ENCODE measurements at regions not wholly inside any gene's neighbourhood (a gene's known extent, or its start where the extent isn't known, plus 50 kb on each side); places are given as distances from the start of the nearest gene placed in this dataset.

DNA sequence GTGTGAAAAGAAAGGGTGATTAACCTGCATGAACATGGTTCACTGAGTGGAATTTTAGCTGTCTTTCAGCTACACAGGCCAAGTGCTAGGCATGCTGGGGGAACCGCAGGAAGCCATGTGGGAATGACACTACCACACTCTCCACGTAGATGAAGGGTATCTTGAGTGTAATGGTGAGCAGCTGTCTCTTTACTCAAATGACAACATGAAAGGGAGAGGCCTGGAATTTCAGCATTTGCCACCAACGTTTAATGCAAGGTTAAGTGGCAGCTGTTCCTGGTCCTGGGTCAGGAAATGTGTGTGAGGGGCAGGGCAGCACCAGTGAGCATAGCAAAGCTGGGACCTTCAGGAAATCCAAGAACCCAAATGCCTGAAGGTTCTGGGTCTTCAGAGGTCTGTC, 588.4 kb downstream of the SLC4A3 start:
- H2AFZ ChIP-seq: no peak overlapping the region
- no peaks in the 10 kb centered on the region for H3K9me3 ChIP-seq (ENCODE audit: low read depth)
- H3K27me3 ChIP-seq: no peaks in the 10 kb centered on the region
- H3K79me2 ChIP-seq: no peaks in the 10 kb centered on the region
- no peaks in the 10 kb centered on the region for H3K4me1 ChIP-seq (ENCODE audit: insufficient read depth)
- H3K9me2 ChIP-seq (replicated peaks; ENCODE audit: insufficient read depth): no peaks in the 10 kb centered on the region
- H4K20me1 ChIP-seq (ENCODE audit: insufficient read depth, poor library complexity, severe bottlenecking): no peaks in the 10 kb centered on the region
- WGBS (ENCODE audit: low lambda C conversion rate, missing lambda C conversion rate): 66% methylated on average over 3 of the region's 3 CpGs
- no peak overlapping the region for H3K27ac ChIP-seq
- no peak for DNase-seq (ENCODE audit: low spot score)
- H3K36me3 ChIP-seq (replicated peaks; ENCODE audit: insufficient read depth, low read depth): no peaks in the 10 kb centered on the region
- no peak overlapping the region for H3K4me3 ChIP-seq
- TF ChIP-seq EZH2phosphoT487 (IDR thresholded peaks at IDR 0.05; ENCODE audit: low read depth, severe bottlenecking, unreplicated experiment) (no peak), EZH2 (IDR thresholded peaks at IDR 0.05; ENCODE audit: borderline replicate concordance) (no peak)
- TF ChIP-seq, protein P1, sequence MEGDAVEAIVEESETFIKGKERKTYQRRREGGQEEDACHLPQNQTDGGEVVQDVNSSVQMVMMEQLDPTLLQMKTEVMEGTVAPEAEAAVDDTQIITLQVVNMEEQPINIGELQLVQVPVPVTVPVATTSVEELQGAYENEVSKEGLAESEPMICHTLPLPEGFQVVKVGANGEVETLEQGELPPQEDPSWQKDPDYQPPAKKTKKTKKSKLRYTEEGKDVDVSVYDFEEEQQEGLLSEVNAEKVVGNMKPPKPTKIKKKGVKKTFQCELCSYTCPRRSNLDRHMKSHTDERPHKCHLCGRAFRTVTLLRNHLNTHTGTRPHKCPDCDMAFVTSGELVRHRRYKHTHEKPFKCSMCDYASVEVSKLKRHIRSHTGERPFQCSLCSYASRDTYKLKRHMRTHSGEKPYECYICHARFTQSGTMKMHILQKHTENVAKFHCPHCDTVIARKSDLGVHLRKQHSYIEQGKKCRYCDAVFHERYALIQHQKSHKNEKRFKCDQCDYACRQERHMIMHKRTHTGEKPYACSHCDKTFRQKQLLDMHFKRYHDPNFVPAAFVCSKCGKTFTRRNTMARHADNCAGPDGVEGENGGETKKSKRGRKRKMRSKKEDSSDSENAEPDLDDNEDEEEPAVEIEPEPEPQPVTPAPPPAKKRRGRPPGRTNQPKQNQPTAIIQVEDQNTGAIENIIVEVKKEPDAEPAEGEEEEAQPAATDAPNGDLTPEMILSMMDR (IDR thresholded peaks at IDR 0.05; ENCODE audit: poor library complexity): no peak
- no peak overlapping the region for H3K4me2 ChIP-seq

DNA sequence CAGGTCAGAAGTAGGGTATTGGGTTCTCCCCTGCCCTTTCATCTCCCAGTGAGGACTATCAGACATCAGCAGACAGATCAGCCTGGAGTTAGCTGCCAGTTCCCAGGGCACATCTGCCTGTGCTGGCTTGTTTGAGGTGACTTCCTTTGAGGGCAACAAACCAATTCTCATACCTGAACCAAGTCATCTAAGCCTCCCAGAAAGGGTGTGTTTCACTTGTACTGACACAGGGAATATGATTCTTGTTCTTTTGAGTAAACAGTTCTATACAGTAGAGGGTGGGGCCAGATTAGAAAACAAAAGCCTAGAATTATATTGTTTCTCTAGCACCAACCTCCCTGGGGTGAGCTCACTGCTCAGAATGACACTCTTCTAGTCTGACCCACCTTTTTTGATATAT, 591.9 kb downstream of the SLC4A3 start:
- no peak overlapping the region for H2AFZ ChIP-seq
- no peaks in the 10 kb centered on the region for H3K36me3 ChIP-seq (replicated peaks; ENCODE audit: insufficient read depth, low read depth)
- no peak for TF ChIP-seq EZH2phosphoT487 (IDR thresholded peaks at IDR 0.05; ENCODE audit: low read depth, severe bottlenecking, unreplicated experiment)
- TF ChIP-seq EZH2 (IDR thresholded peaks at IDR 0.05; ENCODE audit: borderline replicate concordance): no peak
- TF ChIP-seq, protein P1 (IDR thresholded peaks at IDR 0.05; ENCODE audit: poor library complexity): no peak

DNA sequence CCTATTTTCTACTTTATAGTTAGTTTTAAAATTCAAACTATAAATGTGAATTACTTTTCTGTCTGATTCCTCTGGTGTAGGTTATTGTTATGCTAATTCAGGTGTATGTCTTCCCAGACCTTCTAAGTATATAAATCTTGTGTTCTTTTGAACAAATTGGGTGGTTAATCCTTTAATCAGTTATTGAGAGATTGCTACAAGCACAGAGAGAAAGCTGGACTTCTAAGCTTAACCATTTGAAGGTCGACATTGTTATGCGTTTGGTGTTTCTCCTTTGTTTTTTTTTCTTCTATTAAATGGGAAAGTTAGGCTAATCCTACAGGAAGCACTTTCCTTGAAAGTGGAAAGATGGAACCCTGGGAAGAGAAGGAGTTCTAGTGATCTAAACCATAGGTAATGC, 592.6 kb downstream of the SLC4A3 start:
- Histone ChIP-seq H3K79me2 (no peaks in the 10 kb centered on the region), H3K9me3 (ENCODE audit: low read depth) (no peaks in the 10 kb centered on the region), H3K4me2 (no peak overlapping the region), H4K20me1 (ENCODE audit: insufficient read depth, poor library complexity, severe bottlenecking) (no peaks in the 10 kb centered on the region), H3K4me3 (no peak overlapping the region), H3K4me1 (ENCODE audit: insufficient read depth) (peaks cover 6% of the 10 kb centered on the region), H3K27me3 (no peaks in the 10 kb centered on the region), H3K36me3 (replicated peaks; ENCODE audit: insufficient read depth, low read depth) (no peaks in the 10 kb centered on the region), H3K9me2 (replicated peaks; ENCODE audit: insufficient read depth) (no peaks in the 10 kb centered on the region), H2AFZ (no peak overlapping the region), H3K27ac (no peak overlapping the region)
- 61% methylated on average over 2 of the region's 2 CpGs for WGBS (ENCODE audit: low lambda C conversion rate, missing lambda C conversion rate)
- DNase-seq (ENCODE audit: low spot score): no peak
- TF ChIP-seq EZH2 (IDR thresholded peaks at IDR 0.05; ENCODE audit: borderline replicate concordance): no peak
- TF ChIP-seq, protein P1 (IDR thresholded peaks at IDR 0.05; ENCODE audit: poor library complexity): no peak
- no peak for TF ChIP-seq EZH2phosphoT487 (IDR thresholded peaks at IDR 0.05; ENCODE audit: low read depth, severe bottlenecking, unreplicated experiment)

More for the DNA sequence above, 591.9 kb downstream of the SLC4A3 start:
- H3K4me3 ChIP-seq: no peak overlapping the region
- H3K79me2 ChIP-seq: no peaks in the 10 kb centered on the region
- H3K4me2 ChIP-seq: no peak overlapping the region
- H3K27me3 ChIP-seq: no peaks in the 10 kb centered on the region
- DNase-seq (ENCODE audit: low spot score): no peak
- no peaks in the 10 kb centered on the region for H3K9me3 ChIP-seq (ENCODE audit: low read depth)
- H4K20me1 ChIP-seq (ENCODE audit: insufficient read depth, poor library complexity, severe bottlenecking): no peaks in the 10 kb centered on the region
- no peaks in the 10 kb centered on the region for H3K4me1 ChIP-seq (ENCODE audit: insufficient read depth)
- no peaks in the 10 kb centered on the region for H3K9me2 ChIP-seq (replicated peaks; ENCODE audit: insufficient read depth)
- H3K27ac ChIP-seq: no peak overlapping the region

DNA sequence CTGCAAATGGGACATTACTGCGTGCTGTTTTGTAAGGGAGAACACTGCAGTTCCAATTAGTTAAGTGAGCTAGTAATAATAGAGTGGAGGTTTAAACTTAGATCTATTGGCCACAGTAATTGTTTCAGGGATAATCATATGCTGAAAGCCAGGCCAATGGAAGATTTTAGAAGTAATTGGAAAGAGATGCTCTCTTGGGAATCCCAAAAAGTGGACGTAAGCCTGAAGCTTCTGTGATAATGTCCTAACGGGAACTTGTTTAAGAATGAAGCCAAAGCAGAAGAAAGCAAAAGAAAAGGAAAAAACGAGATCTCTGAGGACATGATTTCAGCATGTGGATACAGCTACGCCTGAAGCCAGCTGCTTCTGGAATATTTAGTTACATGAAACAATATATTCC, 594.6 kb downstream of the SLC4A3 start:
- Histone ChIP-seq H3K4me3 (no peak overlapping the region), H4K20me1 (ENCODE audit: insufficient read depth, poor library complexity, severe bottlenecking) (no peaks in the 10 kb centered on the region), H2AFZ (no peak overlapping the region), H3K4me2 (no peak overlapping the region), H3K36me3 (replicated peaks; ENCODE audit: insufficient read depth, low read depth) (no peaks in the 10 kb centered on the region), H3K9me2 (replicated peaks; ENCODE audit: insufficient read depth) (no peaks in the 10 kb centered on the region), H3K4me1 (ENCODE audit: insufficient read depth) (peaks cover 12% of the 10 kb centered on the region), H3K27me3 (no peaks in the 10 kb centered on the region), H3K9me3 (ENCODE audit: low read depth) (no peaks in the 10 kb centered on the region), H3K27ac (no peak overlapping the region), H3K79me2 (no peaks in the 10 kb centered on the region)
- TF ChIP-seq EZH2phosphoT487 (IDR thresholded peaks at IDR 0.05; ENCODE audit: low read depth, severe bottlenecking, unreplicated experiment) (no peak), EZH2 (IDR thresholded peaks at IDR 0.05; ENCODE audit: borderline replicate concordance) (no peak)
- TF ChIP-seq, protein P1 (IDR thresholded peaks at IDR 0.05; ENCODE audit: poor library complexity): no peak
- no peak for DNase-seq (ENCODE audit: low spot score)
- 91% methylated on average over 5 of the region's 5 CpGs for WGBS (ENCODE audit: low lambda C conversion rate, missing lambda C conversion rate)

Measured in hepatocyte (in vitro differentiated cells).